ENCODE measurements at regions not wholly inside any gene's neighbourhood (a gene's known extent, or its start where the extent isn't known, plus 50 kb on each side); places are given as distances from the start of the nearest gene placed in this dataset.

- no peak for DNase-seq (ENCODE audit: low read depth)
- no peak overlapping the region for H3K4me3 ChIP-seq (ENCODE audit: low read depth, low read length)
- TF ChIP-seq, protein P1, sequence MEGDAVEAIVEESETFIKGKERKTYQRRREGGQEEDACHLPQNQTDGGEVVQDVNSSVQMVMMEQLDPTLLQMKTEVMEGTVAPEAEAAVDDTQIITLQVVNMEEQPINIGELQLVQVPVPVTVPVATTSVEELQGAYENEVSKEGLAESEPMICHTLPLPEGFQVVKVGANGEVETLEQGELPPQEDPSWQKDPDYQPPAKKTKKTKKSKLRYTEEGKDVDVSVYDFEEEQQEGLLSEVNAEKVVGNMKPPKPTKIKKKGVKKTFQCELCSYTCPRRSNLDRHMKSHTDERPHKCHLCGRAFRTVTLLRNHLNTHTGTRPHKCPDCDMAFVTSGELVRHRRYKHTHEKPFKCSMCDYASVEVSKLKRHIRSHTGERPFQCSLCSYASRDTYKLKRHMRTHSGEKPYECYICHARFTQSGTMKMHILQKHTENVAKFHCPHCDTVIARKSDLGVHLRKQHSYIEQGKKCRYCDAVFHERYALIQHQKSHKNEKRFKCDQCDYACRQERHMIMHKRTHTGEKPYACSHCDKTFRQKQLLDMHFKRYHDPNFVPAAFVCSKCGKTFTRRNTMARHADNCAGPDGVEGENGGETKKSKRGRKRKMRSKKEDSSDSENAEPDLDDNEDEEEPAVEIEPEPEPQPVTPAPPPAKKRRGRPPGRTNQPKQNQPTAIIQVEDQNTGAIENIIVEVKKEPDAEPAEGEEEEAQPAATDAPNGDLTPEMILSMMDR (IDR thresholded peaks at IDR 0.05; ENCODE audit: insufficient read depth, low read depth, low read length): no peak
Observed at GRCh38 chr2:163081754-163082153, 243.2 kb upstream of the KCNH7 start.

DNA sequence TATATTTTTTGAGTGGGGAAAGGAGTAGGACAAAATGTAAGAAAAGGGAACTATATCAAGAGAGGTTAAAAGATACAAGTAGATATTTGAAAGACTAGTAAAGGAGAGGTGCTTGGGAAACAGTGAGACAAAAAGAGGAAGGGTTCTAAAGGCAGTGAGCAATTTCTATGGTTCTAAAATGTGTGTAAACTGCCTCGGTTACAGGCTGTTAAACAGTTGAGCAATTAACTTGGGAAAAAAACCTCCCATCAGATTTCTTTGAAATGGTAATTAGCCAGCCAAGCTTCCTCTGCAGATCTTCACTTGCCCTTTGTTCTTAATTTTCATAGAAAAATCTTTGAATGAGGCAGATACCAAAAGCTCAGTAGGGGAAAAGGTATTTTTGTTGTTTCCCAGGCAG, 238.7 kb upstream of the KCNH7 start:
- no peak for DNase-seq (ENCODE audit: low read depth)
- TF ChIP-seq, protein P1 (IDR thresholded peaks at IDR 0.05; ENCODE audit: insufficient read depth, low read depth, low read length): no peak
- no peak overlapping the region for H3K4me3 ChIP-seq (ENCODE audit: low read depth, low read length)

DNA sequence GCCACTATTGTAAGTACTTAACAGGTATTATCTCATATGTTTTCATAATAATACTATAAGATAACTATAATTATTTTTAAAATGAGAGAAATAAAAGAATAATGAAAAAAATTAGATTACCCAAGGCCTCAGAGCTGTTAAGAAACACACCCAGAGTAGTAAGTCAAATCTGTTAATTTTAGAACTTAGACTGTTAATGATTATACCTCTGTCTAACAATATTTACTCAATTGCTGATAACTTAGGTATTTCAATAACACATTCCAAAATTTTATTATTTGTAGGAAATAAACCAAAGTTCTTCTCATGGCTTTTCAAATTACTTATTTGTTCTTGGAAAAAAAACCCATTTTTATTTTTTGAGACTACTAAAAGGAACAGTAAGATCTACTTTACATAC, 227.5 kb upstream of the KCNH7 start:
- no peak overlapping the region for H3K4me3 ChIP-seq (ENCODE audit: low read depth, low read length)
- TF ChIP-seq, protein P1 (IDR thresholded peaks at IDR 0.05; ENCODE audit: insufficient read depth, low read depth, low read length): no peak
- DNase-seq (ENCODE audit: low read depth): no peak

- H3K4me3 ChIP-seq (ENCODE audit: low read depth, low read length): no peak overlapping the region
- DNase-seq (ENCODE audit: low read depth): no peak
- TF ChIP-seq, protein P1 (IDR thresholded peaks at IDR 0.05; ENCODE audit: insufficient read depth, low read depth, low read length): no peak
Observed at GRCh38 chr2:163062524-163062923, 224.0 kb upstream of the KCNH7 start.

DNA sequence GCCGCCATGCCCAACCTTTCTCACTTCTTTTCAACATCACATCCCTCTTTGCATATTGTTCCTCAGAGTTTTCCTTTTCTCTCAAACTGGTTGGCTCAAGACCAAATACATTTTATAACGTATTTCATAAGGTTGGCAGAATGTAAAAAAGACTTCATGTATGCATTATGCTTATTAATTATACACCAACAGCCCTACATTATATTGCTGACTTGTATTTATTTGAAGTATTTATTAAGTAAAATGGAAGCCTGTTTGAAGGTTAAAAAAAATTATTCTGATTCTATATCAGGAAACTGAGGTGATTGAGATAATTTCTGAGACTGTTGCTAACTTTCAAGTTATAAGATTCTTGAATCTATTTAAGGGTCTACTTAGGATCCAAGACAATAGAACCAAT, 208.0 kb upstream of the KCNH7 start:
- no peak for DNase-seq (ENCODE audit: low read depth)
- TF ChIP-seq, protein P1 (IDR thresholded peaks at IDR 0.05; ENCODE audit: insufficient read depth, low read depth, low read length): no peak
- no peak overlapping the region for H3K4me3 ChIP-seq (ENCODE audit: low read depth, low read length)

DNA sequence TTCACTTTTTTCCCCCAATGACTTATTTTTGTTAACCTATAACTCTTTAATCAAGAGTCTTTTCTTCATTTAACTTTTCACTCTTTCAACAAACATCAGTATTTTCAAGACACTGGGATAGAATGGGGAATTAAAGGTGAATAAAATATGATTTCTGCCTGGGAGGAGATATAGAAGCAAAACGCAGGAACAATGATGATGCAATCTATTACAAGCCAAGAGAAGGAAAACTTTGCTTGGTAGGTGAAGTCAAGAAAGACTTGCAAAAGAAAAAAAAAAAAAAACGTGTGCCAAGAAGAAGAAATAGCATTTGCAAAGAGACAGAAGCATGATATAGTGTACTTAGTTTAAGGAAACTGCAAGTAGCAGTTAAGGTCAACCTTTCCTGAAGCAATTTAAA, 207.3 kb upstream of the KCNH7 start:
- H3K4me3 ChIP-seq (ENCODE audit: low read depth, low read length): no peak overlapping the region
- DNase-seq (ENCODE audit: low read depth): no peak
- TF ChIP-seq, protein P1 (IDR thresholded peaks at IDR 0.05; ENCODE audit: insufficient read depth, low read depth, low read length): no peak

DNA sequence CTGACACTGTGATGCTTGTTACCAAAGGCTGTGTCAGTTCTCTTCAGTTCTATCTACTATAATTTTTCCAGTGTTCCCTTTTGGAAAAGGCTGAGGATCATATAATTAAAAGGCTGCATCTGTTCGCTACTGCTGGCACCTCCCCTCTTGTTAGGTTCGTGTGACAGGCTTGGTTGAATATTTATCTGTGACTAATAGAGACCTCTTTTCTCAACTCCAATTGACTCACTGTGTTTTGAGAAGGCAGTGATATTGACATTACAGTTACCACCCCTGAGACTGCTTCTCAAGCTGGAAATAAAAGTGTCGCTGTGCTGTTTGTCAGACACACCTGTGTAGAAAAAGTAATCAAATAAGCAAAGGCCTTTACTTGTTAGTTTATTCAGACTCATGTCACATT, 205.5 kb upstream of the KCNH7 start:
- TF ChIP-seq, protein P1 (IDR thresholded peaks at IDR 0.05; ENCODE audit: insufficient read depth, low read depth, low read length): no peak
- no peak overlapping the region for H3K4me3 ChIP-seq (ENCODE audit: low read depth, low read length)
- no peak for DNase-seq (ENCODE audit: low read depth)
